Fibroblast of the conjunctiva (primary cell): ENCODE measurements at regions not wholly inside any gene's neighbourhood (a gene's known extent, or its start where the extent isn't known, plus 50 kb on each side); places are given as distances from the start of the nearest gene placed in this dataset.
"Not testable (repeated sequence)": the region's sequence is repeated elsewhere in the genome, so short reads cannot be mapped to it uniquely, and the experiment has no call there.

ENCODE experiments used
- DNase-seq: peaks from one replicate; pipeline ENCODE4 v3.0.0-alpha.2; 2010; ENCODE audit warnings: low read depth

GRCh38 chr3:145176907-145177306, 984.1 kb downstream of the PLOD2 start:
- DNase-seq, result no peak

DNA sequence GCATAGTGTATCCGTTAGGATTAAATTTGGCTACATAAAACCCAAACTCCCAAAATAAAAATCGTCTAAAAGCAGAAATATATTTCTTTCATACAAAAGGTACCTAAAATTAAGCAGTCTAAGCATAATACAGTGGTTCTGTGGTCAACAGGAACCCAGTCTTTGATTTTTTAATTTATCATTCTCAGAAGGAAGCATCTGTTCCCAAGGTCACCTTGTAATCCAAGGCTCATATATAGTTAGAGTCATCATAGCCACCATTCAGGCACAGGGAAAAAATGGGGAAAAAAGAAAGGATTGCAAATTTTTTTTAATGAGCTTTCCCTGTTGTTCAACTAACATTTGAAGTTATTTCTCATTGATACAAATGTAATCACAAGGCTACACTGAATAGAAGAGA, 983.2 kb downstream of the PLOD2 start:
- no peak for DNase-seq

DNA sequence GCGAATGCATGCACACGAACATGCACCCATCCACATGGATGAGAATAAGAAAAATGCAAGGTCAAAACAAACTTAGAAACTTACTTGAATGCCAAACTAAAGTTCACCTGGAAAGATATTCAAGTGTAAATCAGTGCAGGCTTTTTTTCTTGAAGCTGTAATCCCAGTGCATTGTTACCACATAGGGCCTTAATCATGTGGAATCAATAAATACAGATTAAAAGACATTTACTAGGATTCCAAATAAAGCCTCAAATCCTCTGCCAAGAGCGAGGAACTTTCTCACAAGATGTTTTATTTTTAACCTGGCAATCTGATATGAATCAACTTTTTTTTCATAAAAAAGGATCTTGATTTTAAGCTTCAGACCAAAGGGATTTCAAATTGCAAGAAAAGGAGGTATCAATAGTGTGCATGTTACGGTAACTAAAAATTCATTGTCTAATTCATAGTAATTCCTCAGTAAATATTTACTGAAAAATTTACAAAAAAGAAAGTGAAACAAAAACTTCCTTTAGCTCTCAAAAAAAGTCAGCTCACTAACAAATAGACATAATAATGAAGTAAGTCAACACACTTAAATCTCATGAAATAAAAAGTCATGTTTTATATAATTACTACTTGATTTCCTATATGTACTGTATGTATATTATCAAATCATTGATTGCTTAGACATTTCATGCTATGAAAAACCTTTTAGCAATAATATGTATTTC, 978.6 kb downstream of the PLOD2 start:
- DNase-seq, result peak; percentile 8

DNA sequence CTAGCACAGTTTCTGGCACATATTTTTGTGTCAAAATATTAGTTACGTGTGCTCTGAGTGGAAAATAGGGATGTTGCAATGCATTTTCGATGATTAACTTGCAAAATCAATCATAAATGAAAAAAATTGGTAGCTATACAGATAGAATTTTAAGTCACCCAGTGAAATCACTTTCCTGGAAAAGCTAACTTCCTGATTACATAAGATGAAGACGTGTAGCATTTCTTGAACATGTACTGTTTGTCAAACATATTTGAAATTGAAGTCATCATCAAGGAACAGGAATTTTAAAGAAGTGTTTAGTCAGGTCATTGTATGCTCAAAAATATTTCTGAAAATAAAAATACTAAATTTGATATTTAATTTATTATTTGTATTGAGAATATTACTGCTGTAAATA, 977.7 kb downstream of the PLOD2 start:
- DNase-seq, result no peak

- no peak for DNase-seq
These were observed 972.8 kb downstream of the PLOD2 start for GRCh38 chr3:145188079-145188770.

GRCh38 chr3:145190138-145190537, 970.8 kb downstream of the PLOD2 start:
- no peak for DNase-seq

DNA sequence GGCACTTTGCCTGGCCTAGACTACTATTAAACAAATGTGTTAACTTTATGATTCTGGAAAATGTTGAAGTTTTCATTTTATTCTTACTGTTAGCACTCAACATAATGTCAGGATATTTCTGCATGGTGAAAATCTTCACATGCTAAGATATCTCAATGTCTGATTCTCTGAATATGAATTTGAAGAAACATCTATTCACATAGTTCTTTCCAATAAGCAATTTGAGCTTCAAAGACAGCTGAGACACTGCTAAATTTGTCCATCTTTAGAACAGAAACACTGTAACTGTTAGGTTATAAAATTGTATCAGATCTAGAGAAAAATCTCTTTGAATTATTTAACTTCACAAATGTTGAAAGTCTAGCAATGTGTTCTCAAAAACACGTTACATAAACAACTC, 970.2 kb downstream of the PLOD2 start:
- no peak for DNase-seq

DNA sequence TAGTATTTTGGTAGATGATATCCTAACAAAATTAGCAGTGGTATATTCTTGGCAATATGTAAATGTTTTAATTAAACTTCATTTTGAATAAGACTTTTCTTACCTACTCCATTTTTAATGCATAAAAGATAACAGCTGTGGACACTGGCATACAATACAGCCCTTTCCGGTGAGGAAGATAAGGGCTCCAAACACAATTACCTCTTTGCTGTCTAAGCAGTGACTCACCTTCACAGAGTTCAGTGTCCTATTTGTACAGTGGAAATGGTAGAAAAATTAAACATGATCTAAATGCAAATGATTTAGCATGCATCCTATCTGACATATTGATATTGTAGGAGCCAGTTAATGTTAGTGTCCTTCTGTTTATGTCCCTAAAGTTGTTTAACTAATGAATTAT, 969.4 kb downstream of the PLOD2 start:
- no peak for DNase-seq

DNA sequence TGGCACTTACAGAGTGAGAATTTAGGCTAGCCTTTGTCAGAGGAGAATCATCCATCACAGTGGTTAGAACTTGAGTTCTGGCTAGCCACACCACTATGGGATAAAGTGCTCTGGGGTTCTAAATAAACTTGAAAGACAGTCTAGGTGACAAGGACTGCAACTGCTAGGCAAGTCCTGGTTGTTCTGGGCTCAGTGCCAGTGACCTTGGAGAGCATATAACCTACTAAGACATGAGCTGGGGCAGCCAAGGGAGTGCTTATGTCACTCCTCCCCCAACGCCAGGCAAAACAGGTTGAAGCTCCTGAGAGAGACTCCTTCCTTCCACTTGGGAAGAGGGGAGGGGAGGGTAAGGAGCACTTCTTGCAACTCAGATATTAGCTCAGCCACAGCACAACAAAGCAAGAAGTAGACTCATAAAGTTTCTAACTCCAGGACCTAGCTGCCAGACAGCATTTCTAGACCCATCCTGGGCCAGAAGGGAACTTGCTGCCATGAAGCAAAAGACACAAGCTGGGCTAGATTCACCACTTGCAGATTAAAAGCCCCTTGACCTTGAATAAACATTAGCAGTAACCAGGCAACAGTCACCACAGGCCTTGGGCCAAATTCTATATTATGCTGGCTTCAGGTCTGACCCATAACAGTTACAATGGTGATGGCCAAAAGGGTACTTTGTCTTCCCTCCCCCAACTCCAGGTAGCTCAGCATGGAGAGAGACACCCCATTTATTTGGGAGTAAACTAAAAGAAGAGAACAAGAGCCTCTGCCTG, 963.7 kb downstream of the PLOD2 start:
- DNase-seq, result no peak

GRCh38 chr3:145197821-145198220, 963.2 kb downstream of the PLOD2 start:
- no peak for DNase-seq

DNA sequence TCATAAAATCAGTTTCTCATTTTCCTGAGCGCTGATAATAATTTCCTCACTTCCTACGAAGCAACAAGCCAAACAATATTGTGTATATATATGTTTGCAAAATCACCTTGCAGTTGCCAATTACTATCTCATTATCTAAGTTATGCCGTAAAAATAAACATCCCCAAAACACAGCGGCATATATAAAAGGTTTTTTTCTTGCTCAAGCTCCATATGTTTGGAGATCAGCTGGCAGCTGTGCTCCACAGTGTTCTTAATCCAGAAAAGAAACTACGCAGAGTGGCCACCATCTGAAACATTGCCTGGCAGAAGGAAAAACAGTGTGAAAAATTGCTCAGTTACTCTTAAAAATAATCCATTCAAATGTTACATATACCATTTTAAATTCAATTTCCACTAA, 951.4 kb downstream of the PLOD2 start:
- DNase-seq, result no peak

GRCh38 chr3:145219355-145220235, 941.4 kb downstream of the PLOD2 start:
- DNase-seq, result no peak

DNA sequence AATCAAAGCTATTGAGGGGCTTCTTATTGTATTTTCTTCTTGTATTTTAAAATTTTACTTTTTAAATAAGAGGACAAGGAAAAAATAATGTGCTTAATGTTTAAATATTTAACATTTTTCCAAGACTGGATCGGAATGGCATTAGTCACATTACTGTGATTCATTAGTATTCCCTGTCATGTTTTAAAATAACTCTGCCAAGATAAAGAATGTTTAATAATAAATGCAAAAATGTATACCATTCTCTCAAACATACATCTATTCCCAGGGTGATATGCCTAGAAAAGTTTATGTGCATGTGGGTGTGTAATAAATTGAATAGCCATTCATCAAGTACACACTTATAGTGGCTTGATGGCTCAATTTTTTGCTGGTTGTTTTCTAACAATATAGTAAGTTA, 936.1 kb downstream of the PLOD2 start:
- no peak for DNase-seq

GRCh38 chr3:145243875-145244274, 917.1 kb downstream of the PLOD2 start:
- peak; percentile 49 for DNase-seq

GRCh38 chr3:145244327-145244726, 916.7 kb downstream of the PLOD2 start:
- DNase-seq, result no peak

DNA sequence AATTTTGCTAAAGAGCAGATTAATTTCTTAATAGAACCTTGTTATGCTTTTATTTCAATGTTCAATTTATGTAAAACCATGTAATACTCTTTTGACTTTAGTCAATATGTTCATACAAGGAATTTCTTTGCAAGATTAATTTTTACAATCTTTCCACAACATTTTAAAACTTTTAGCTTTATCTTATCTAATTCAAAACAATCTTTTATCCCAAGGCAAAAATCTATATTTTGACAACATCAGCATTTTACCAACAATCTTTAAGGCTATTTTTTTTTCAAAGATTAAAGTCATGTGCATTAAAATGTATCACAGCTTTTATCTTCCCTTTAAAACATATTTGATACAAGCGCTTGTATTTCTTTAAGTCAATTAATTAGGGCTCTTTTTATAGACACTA, 914.7 kb downstream of the PLOD2 start:
- no peak for DNase-seq

GRCh38 chr3:145248928-145249327, 912.1 kb downstream of the PLOD2 start:
- DNase-seq, result no peak

DNA sequence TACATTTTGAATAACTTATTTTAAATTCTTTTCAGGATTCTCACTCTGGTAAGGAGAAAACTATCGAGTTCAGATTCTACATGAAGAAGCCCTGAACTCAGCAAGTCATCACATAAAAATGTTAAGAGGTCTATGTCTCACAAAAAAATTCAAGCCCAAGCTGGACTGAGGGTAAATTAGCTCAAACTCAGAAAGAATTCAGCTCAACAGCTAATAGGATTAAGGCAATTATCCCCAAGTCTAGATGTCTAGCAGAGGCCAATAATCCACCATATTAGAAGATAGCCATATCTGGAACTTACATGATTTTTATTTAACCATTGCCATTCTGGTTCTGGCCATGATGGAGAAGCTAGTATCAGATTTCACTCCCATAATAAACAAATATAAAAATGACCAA, 909.7 kb downstream of the PLOD2 start:
- DNase-seq, result no peak

- DNase-seq, result not testable (repeated sequence)
These were observed 903.0 kb downstream of the PLOD2 start for GRCh38 chr3:145257967-145258366.

DNA sequence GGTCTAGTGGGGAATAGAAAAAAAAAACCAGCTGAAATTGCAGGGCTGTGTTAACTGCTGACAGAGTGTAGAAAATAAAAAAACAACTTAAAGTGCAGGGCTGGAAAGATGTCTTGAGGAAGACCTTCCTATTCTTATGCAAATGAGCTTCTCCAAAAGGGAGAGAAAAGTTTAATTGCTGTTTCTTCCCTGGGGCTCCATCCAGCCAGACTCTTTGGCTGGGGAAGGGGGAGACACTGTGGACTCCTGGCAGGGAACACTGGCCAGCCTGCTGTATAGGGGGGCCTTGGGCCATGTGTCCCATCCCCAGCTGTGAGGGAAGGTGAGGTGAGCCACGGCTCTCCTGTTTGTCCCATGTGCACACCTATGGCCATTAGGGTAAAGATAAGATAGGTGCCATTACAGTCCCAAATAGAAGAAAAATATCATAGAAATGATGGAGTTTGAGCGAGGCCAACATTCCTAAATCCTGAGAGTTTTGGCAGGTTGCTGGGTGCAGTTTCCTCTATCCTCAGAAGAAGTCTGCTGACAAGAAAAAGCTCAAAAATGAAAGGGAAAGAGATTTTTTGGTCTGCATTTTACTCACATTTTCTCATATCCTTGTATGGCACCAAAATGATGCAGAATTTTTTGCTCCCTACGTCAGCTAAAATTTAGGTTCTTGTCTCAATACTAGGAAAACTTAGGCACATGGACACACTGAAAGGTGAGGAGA, 901.7 kb downstream of the PLOD2 start:
- DNase-seq, result no peak

GRCh38 chr3:145263458-145263857, 897.5 kb downstream of the PLOD2 start:
- DNase-seq, result not testable (repeated sequence)
